PC-9 (cell line): ENCODE measurements at regions not wholly inside any gene's neighbourhood (a gene's known extent, or its start where the extent isn't known, plus 50 kb on each side); places are given as distances from the start of the nearest gene placed in this dataset.

ENCODE experiments used
- BruUV-seq: library from RNA; stranded (reverse); fragments of 400-500 nt; replicated peaks from 2 replicates; lab custom pipeline; 2021; lab: Mats Ljungman, UMichigan
- CTCF ChIA-PET: fragments of 300-600 bp; sonication (Branson Sonifier 250); formaldehyde crosslinking; loops from one replicate; lab custom pipeline; 2022; ENCODE audit warnings: antibody characterized with exemption; lab: Charles Lee
- POLR2A ChIA-PET: fragments of 300-600 bp; sonication (Branson Sonifier 250); formaldehyde crosslinking; loops from one replicate; lab custom pipeline; 2022; ENCODE audit warnings: antibody characterized with exemption; ENCODE audit not compliant: unreplicated experiment; lab: Charles Lee
- DNase-seq, 2 experiments: peaks; one replicate each; pipeline versions ENCODE4 v3.0.0 to v3.0.0-alpha.2; 2015 to 2022; ENCODE audit warnings: mixed read lengths in 1 of 2
- H2AFZ ChIP-seq: fragments of 200-600 bp; sonication (generic); 2 replicates; pipeline ENCODE4 v1.8.1; 2017; ENCODE audit warnings: antibody characterized with exemption
- H3F3A ChIP-seq: fragments of 200-600 bp; sonication (generic); 2 replicates; pipeline ENCODE4 v1.8.1; 2017; ENCODE audit warnings: antibody characterized with exemption, mild to moderate bottlenecking, low read depth; ENCODE audit not compliant: insufficient read depth
- H3K27ac ChIP-seq: fragments of 200-600 bp; sonication (generic); 2 replicates; pipeline ENCODE4 v1.6.1; 2016; ENCODE audit warnings: mixed run types
- H3K27me3 ChIP-seq: fragments of 200-600 bp; sonication (generic); 2 replicates; pipeline ENCODE4 v1.6.1; 2016; ENCODE audit warnings: low read depth, mixed run types; ENCODE audit not compliant: insufficient read depth
- H3K36me3 ChIP-seq: fragments of 200-600 bp; sonication (generic); 2 replicates; pipeline ENCODE4 v1.6.1; 2016; ENCODE audit warnings: low read depth, mixed run types
- H3K4me1 ChIP-seq: fragments of 200-600 bp; sonication (generic); replicated peaks from 2 replicates; pipeline ENCODE4 v1.6.1; 2016; ENCODE audit warnings: mixed run types; ENCODE audit not compliant: insufficient read depth
- H3K4me2 ChIP-seq: fragments of 200-600 bp; sonication (generic); 2 replicates; pipeline ENCODE4 v1.6.1; 2017; ENCODE audit warnings: mixed run types
- H3K4me3 ChIP-seq: fragments of 200-600 bp; sonication (generic); 2 replicates; pipeline ENCODE4 v1.6.1; 2016; ENCODE audit warnings: mixed run types
- H3K79me2 ChIP-seq: fragments of 200-600 bp; sonication (generic); 2 replicates; pipeline ENCODE4 v1.6.1; 2017; ENCODE audit warnings: low read depth, mixed run types
- H3K9me2 ChIP-seq: fragments of 200-600 bp; sonication (generic); 2 replicates; pipeline ENCODE4 v1.8.1; 2017; ENCODE audit warnings: mild to moderate bottlenecking; ENCODE audit not compliant: insufficient read depth
- H3K9me3 ChIP-seq: fragments of 200-600 bp; sonication (generic); 2 replicates; pipeline ENCODE4 v1.8.1; 2016; ENCODE audit warnings: low read depth; ENCODE audit not compliant: insufficient read depth
- H4K20me1 ChIP-seq: fragments of 200-600 bp; sonication (generic); 2 replicates; pipeline ENCODE4 v1.8.1; 2017; ENCODE audit not compliant: insufficient read depth
- CTCF ChIP-seq: fragments of 200-600 bp; sonication (generic); conservative IDR thresholded peaks from 2 replicates; pipeline ENCODE4 v1.6.1; 2017; ENCODE audit warnings: mixed run types, antibody characterized with exemption, mild to moderate bottlenecking, moderate library complexity
- EZH2 ChIP-seq: fragments of 200-600 bp; sonication (generic); IDR thresholded peaks from 2 replicates; pipeline ENCODE4 v1.8.0; 2017; ENCODE audit warnings: antibody characterized with exemption, low read depth
- intact Hi-C: fragments of 100-400 bp; cut with micrococcal nuclease; formaldehyde crosslinking; loops from one replicate; pipeline ENCODE4 v1.10.0; 2022; ENCODE audit not compliant: unreplicated experiment

DNA sequence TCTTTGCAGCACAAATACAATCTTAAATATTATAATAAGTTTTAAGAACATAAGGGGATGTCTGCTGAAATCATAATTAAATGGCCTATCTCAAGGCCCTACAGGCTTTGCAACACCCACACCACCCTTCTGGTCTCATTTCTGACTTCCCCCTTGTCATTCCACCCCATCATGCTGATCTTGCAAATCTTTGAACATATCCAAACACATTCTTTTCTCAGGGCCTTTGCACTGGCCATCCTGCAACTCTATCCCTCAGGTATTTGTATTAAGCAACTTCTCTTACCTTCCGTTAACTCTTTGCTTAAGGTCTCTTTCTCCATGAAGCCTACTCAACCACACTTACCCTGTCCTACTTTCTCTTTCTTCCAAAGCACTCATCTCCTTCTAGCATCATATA, 51.8 kb upstream of the CCDC150 start:
- no peaks in the 10 kb centered on the region for H3K9me3 ChIP-seq
- no peak overlapping the region for H3K4me2 ChIP-seq
- CTCF ChIA-PET: interaction anchor here (0.5 kb wide), 1 partner anchor 422 kb away, joined by 8 read pairs; no protein-coding TSS in a partner anchor
- DNase-seq: no peak
- no peak for TF ChIP-seq CTCF
- TF ChIP-seq EZH2: no peak
- intact Hi-C loops: no loop called here
- no peak overlapping the region for H3K4me3 ChIP-seq
- no peaks in the 10 kb centered on the region for H3K4me1 ChIP-seq
- no TSS peak for BruUV-seq
- POLR2A ChIA-PET: no interaction called here
- H3K27me3 ChIP-seq: peaks cover 14% of the 10 kb centered on the region; the same call in 1 of the 2 replicates
- no peaks in the 10 kb centered on the region for H3K36me3 ChIP-seq
- no peak overlapping the region for H2AFZ ChIP-seq
- H3F3A ChIP-seq: no peaks in the 10 kb centered on the region
- no peaks in the 10 kb centered on the region for H4K20me1 ChIP-seq
- H3K27ac ChIP-seq: no peak overlapping the region
- H3K79me2 ChIP-seq: no peaks in the 10 kb centered on the region
- H3K9me2 ChIP-seq: no peaks in the 10 kb centered on the region

- CTCF ChIA-PET: no interaction called here
- Histone ChIP-seq H3K4me2 (no peak overlapping the region), H3F3A (no peaks in the 10 kb centered on the region), H3K79me2 (no peaks in the 10 kb centered on the region), H2AFZ (no peak overlapping the region), H3K27ac (no peak overlapping the region), H3K4me3 (no peak overlapping the region), H3K9me3 (no peaks in the 10 kb centered on the region), H4K20me1 (no peaks in the 10 kb centered on the region), H3K9me2 (no peaks in the 10 kb centered on the region), H3K36me3 (no peaks in the 10 kb centered on the region), H3K27me3 (peaks cover 18% of the 10 kb centered on the region; the same call in 1 of the 2 replicates), H3K4me1 (no peaks in the 10 kb centered on the region)
- TF ChIP-seq CTCF: no peak
- no peak for TF ChIP-seq EZH2
- BruUV-seq: no TSS peak
- POLR2A ChIA-PET: no interaction called here
- DNase-seq: no peak
- intact Hi-C loops: no loop called here
Measured at GRCh38 chr2:196589419-196589818, 50.1 kb upstream of the CCDC150 start.
